ENCODE measurements at regions not wholly inside any gene's neighbourhood (a gene's known extent, or its start where the extent isn't known, plus 50 kb on each side); places are given as distances from the start of the nearest gene placed in this dataset.

GRCh38 chr14:46048127-46048526 is 603.5 kb downstream of the RPL10L start:
- TF ChIP-seq CREB1 (IDR thresholded peaks at IDR 0.05; ENCODE audit: low read depth) (no peak), TAF1 (IDR thresholded peaks at IDR 0.05; ENCODE audit: low read depth) (no peak), RAD21 (IDR thresholded peaks at IDR 0.05; ENCODE audit: low read depth) (peak; percentile 87), YY1 (IDR thresholded peaks at IDR 0.05; ENCODE audit: low read depth) (no peak), ZBTB7A (IDR thresholded peaks at IDR 0.05; ENCODE audit: low read depth) (no peak), REST (IDR thresholded peaks at IDR 0.05; ENCODE audit: low read depth) (no peak), NFIC (IDR thresholded peaks at IDR 0.05) (no peak), EP300 (IDR thresholded peaks at IDR 0.05; ENCODE audit: borderline replicate concordance) (no peak), EGR1 (IDR thresholded peaks at IDR 0.05) (no peak)
